ENCODE measurements at regions not wholly inside any gene's neighbourhood (a gene's known extent, or its start where the extent isn't known, plus 50 kb on each side); places are given as distances from the start of the nearest gene placed in this dataset.
A peak's percentile ranks its signal among the peaks of the same experiment; 100 is the strongest.
"Not testable (repeated sequence)": the region's sequence is repeated elsewhere in the genome, so short reads cannot be mapped to it uniquely, and the experiment has no call there.

- peak in 2 of 8 donors; percentile 29 to 42 for ATAC-seq
- 48 to 50% methylated on average over 9 of the region's 9 CpGs for WGBS, 2 donors
These were observed 85.0 kb upstream of the TAF11L2 start for GRCh38 chr5:17412760-17413671.

GRCh38 chr5:17413691-17414090 lies 84.3 kb upstream of the TAF11L2 start:
- 63 to 73% methylated on average over 3 of the region's 3 CpGs for WGBS, 2 donors
- ATAC-seq (no peak), DNase-seq (no peak)
- H3K27me3 ChIP-seq = peaks cover 0 to 9% (median 0%) of the 10 kb centered on the region in 7 donors
- no peak overlapping the region for H3K4me3 ChIP-seq
- intact Hi-C loops (cut with DNase I) = no loop called here
- peak overlapping the region in 1 of 10 donors; percentile 50 for H3K27ac ChIP-seq
- H3K4me1 ChIP-seq = peaks cover 0 to 5% (median 0%) of the 10 kb centered on the region in 9 donors
- H3K9me3 ChIP-seq = no peaks in the 10 kb centered on the region
- H3K36me3 ChIP-seq = no peaks in the 10 kb centered on the region
- no peak for TF ChIP-seq CTCF (IDR thresholded peaks at IDR 0.05)

More at GRCh38 chr5:17412760-17413671, 85.0 kb upstream of the TAF11L2 start:
- no peak for TF ChIP-seq CTCF (IDR thresholded peaks at IDR 0.05)
- intact Hi-C loops (cut with DNase I) = no loop called here
- peak overlapping the region in 1 of 10 donors; percentile 50 for H3K27ac ChIP-seq
- H3K27me3 ChIP-seq = peaks cover 0 to 9% (median 0%) of the 10 kb centered on the region in 7 donors
- peaks cover 0 to 5% (median 0%) of the 10 kb centered on the region in 9 donors for H3K4me1 ChIP-seq
- H3K9me3 ChIP-seq = no peaks in the 10 kb centered on the region
- no peak overlapping the region for H3K4me3 ChIP-seq
- DNase-seq = no peak
- H3K36me3 ChIP-seq = no peaks in the 10 kb centered on the region

GRCh38 chr5:17415321-17415758 lies 82.7 kb upstream of the TAF11L2 start:
- no peak overlapping the region for H3K27ac ChIP-seq
- peaks cover 0 to 9% (median 0%) of the 10 kb centered on the region in 7 donors for H3K27me3 ChIP-seq
- no peak overlapping the region for H3K4me3 ChIP-seq
- ATAC-seq = no peak
- no peaks in the 10 kb centered on the region for H3K9me3 ChIP-seq
- no peak for TF ChIP-seq CTCF (IDR thresholded peaks at IDR 0.05)
- H3K36me3 ChIP-seq = no peaks in the 10 kb centered on the region
- H3K4me1 ChIP-seq = peaks cover 0 to 5% (median 0%) of the 10 kb centered on the region in 9 donors
- no peak for DNase-seq
- intact Hi-C loops (cut with DNase I) = no loop called here
- 45% methylated on average over 13 of the region's 13 CpGs for WGBS, 2 donors

GRCh38 chr5:17416374-17416773 lies 81.7 kb upstream of the TAF11L2 start:
- DNase-seq; H3K9me3 ChIP-seq; H3K27ac ChIP-seq; intact Hi-C loops (cut with DNase I); ATAC-seq; H3K27me3 ChIP-seq; H3K36me3 ChIP-seq; H3K4me3 ChIP-seq; H3K4me1 ChIP-seq: not testable (repeated sequence)
- 84 to 94% methylated on average over 3 of the region's 4 CpGs for WGBS, 2 donors

- intact Hi-C loops (cut with DNase I) = no loop called here
- 84 to 86% methylated on average over 12 of the region's 12 CpGs for WGBS, 2 donors
- peaks cover 0 to 3% (median 0%) of the 10 kb centered on the region in 7 donors for H3K27me3 ChIP-seq
- no peak for ATAC-seq
- H3K9me3 ChIP-seq = no peaks in the 10 kb centered on the region
- no peak overlapping the region for H3K4me3 ChIP-seq
- H3K36me3 ChIP-seq = no peaks in the 10 kb centered on the region
- no peak for TF ChIP-seq CTCF (IDR thresholded peaks at IDR 0.05)
- no peak for DNase-seq
- peaks cover 0 to 11% (median 0%) of the 10 kb centered on the region in 9 donors for H3K4me1 ChIP-seq
- no peak overlapping the region for H3K27ac ChIP-seq
These were observed 73.4 kb upstream of the TAF11L2 start for GRCh38 chr5:17424674-17425073.
